ENCODE measurements at regions not wholly inside any gene's neighbourhood (a gene's known extent, or its start where the extent isn't known, plus 50 kb on each side); places are given as distances from the start of the nearest gene placed in this dataset.
"Not testable (repeated sequence)": the region's sequence is repeated elsewhere in the genome, so short reads cannot be mapped to it uniquely, and the experiment has no call there.

- not testable (repeated sequence) for ATAC-seq (ENCODE audit: insufficient read depth, low read depth); H3K79me2 ChIP-seq (ENCODE audit: insufficient read depth, low read length)
Observed at GRCh38 chr5:11392-11791, 80.6 kb upstream of the PLEKHG4B start.

GRCh38 chr5:11898-12297 lies 80.1 kb upstream of the PLEKHG4B start:
- Histone ChIP-seq H3K27ac (ENCODE audit: low read length) (no peak overlapping the region), H3K4me3 (ENCODE audit: low read depth in 1 of 2, low read length in 2 of 2) (no peak overlapping the region), H3K9me3 (ENCODE audit: insufficient read depth, low read length, severe bottlenecking) (no peaks in the 10 kb centered on the region), H3K27me3 (ENCODE audit: insufficient read depth, low read length, poor library complexity) (no peaks in the 10 kb centered on the region), H3K79me2 (ENCODE audit: insufficient read depth, low read length) (no peaks in the 10 kb centered on the region), H4K20me1 (ENCODE audit: insufficient read depth, low read length) (no peaks in the 10 kb centered on the region), H2AFZ (ENCODE audit: low read depth, low read length) (no peak overlapping the region), H3K4me1 (ENCODE audit: insufficient read depth, low read length) (no peaks in the 10 kb centered on the region), H3K4me2 (ENCODE audit: insufficient read depth, low read length) (no peak overlapping the region), H3K36me3 (ENCODE audit: insufficient read depth, low read length) (no peaks in the 10 kb centered on the region), H3K9ac (ENCODE audit: low read depth, low read length) (no peak overlapping the region)
- no peak for TF ChIP-seq EZH2 (IDR thresholded peaks at IDR 0.05; ENCODE audit: borderline replicate concordance, low read depth, low read length, severe bottlenecking)
- no peak for TF ChIP-seq CTCF (IDR thresholded peaks at IDR 0.05; ENCODE audit: borderline replicate concordance, extremely low read depth, low read length, poor library complexity, severe bottlenecking)
- ATAC-seq (ENCODE audit: insufficient read depth, low read depth): no peak; the same call in 2 of the 3 replicates
- DNase-seq: no peak

More at GRCh38 chr5:11392-11791, 80.6 kb upstream of the PLEKHG4B start:
- H3K36me3 ChIP-seq (ENCODE audit: insufficient read depth, low read length); DNase-seq; H3K4me3 ChIP-seq (ENCODE audit: low read depth in 1 of 2, low read length in 2 of 2); H2AFZ ChIP-seq (ENCODE audit: low read depth, low read length); H4K20me1 ChIP-seq (ENCODE audit: insufficient read depth, low read length); H3K4me2 ChIP-seq (ENCODE audit: insufficient read depth, low read length); H3K27ac ChIP-seq (ENCODE audit: low read length); H3K9me3 ChIP-seq (ENCODE audit: insufficient read depth, low read length, severe bottlenecking); H3K27me3 ChIP-seq (ENCODE audit: insufficient read depth, low read length, poor library complexity); H3K4me1 ChIP-seq (ENCODE audit: insufficient read depth, low read length); H3K9ac ChIP-seq (ENCODE audit: low read depth, low read length): not testable (repeated sequence)

GRCh38 chr5:13234-13633 lies 78.7 kb upstream of the PLEKHG4B start:
- ATAC-seq (ENCODE audit: insufficient read depth, low read depth) (no peak), DNase-seq (no peak)
- Histone ChIP-seq H3K27ac (ENCODE audit: low read length) (no peak overlapping the region), H3K9me3 (ENCODE audit: insufficient read depth, low read length, severe bottlenecking) (no peaks in the 10 kb centered on the region), H3K4me1 (ENCODE audit: insufficient read depth, low read length) (no peaks in the 10 kb centered on the region), H3K79me2 (ENCODE audit: insufficient read depth, low read length) (no peaks in the 10 kb centered on the region), H2AFZ (ENCODE audit: low read depth, low read length) (no peak overlapping the region), H4K20me1 (ENCODE audit: insufficient read depth, low read length) (no peaks in the 10 kb centered on the region), H3K4me3 (ENCODE audit: low read depth in 1 of 2, low read length in 2 of 2) (no peak overlapping the region), H3K4me2 (ENCODE audit: insufficient read depth, low read length) (no peak overlapping the region), H3K9ac (ENCODE audit: low read depth, low read length) (no peak overlapping the region), H3K27me3 (ENCODE audit: insufficient read depth, low read length, poor library complexity) (no peaks in the 10 kb centered on the region), H3K36me3 (ENCODE audit: insufficient read depth, low read length) (no peaks in the 10 kb centered on the region)
- TF ChIP-seq CTCF (IDR thresholded peaks at IDR 0.05; ENCODE audit: borderline replicate concordance, extremely low read depth, low read length, poor library complexity, severe bottlenecking) (no peak), EZH2 (IDR thresholded peaks at IDR 0.05; ENCODE audit: borderline replicate concordance, low read depth, low read length, severe bottlenecking) (no peak)

- not testable (repeated sequence) for DNase-seq; H3K9ac ChIP-seq (ENCODE audit: low read depth, low read length); H3K27ac ChIP-seq (ENCODE audit: low read length); H3K4me3 ChIP-seq (ENCODE audit: low read depth in 1 of 2, low read length in 2 of 2); H3K4me2 ChIP-seq (ENCODE audit: insufficient read depth, low read length); H2AFZ ChIP-seq (ENCODE audit: low read depth, low read length); H3K36me3 ChIP-seq (ENCODE audit: insufficient read depth, low read length); H3K79me2 ChIP-seq (ENCODE audit: insufficient read depth, low read length); ATAC-seq (ENCODE audit: insufficient read depth, low read depth); H3K4me1 ChIP-seq (ENCODE audit: insufficient read depth, low read length); H3K27me3 ChIP-seq (ENCODE audit: insufficient read depth, low read length, poor library complexity); H4K20me1 ChIP-seq (ENCODE audit: insufficient read depth, low read length); H3K9me3 ChIP-seq (ENCODE audit: insufficient read depth, low read length, severe bottlenecking)
Observed at GRCh38 chr5:14676-15075, 77.3 kb upstream of the PLEKHG4B start.

GRCh38 chr5:20276-20675 lies 71.7 kb upstream of the PLEKHG4B start:
- H3K9ac ChIP-seq (ENCODE audit: low read depth, low read length); ATAC-seq (ENCODE audit: insufficient read depth, low read depth); H2AFZ ChIP-seq (ENCODE audit: low read depth, low read length); H3K27ac ChIP-seq (ENCODE audit: low read length); H3K4me3 ChIP-seq (ENCODE audit: low read depth in 1 of 2, low read length in 2 of 2); H3K36me3 ChIP-seq (ENCODE audit: insufficient read depth, low read length); H3K79me2 ChIP-seq (ENCODE audit: insufficient read depth, low read length); H4K20me1 ChIP-seq (ENCODE audit: insufficient read depth, low read length); H3K9me3 ChIP-seq (ENCODE audit: insufficient read depth, low read length, severe bottlenecking); H3K4me2 ChIP-seq (ENCODE audit: insufficient read depth, low read length); H3K4me1 ChIP-seq (ENCODE audit: insufficient read depth, low read length); DNase-seq; H3K27me3 ChIP-seq (ENCODE audit: insufficient read depth, low read length, poor library complexity): not testable (repeated sequence)
